Left lung (tissue), 4 donors: ENCODE measurements at regions not wholly inside any gene's neighbourhood (a gene's known extent, or its start where the extent isn't known, plus 50 kb on each side); places are given as distances from the start of the nearest gene placed in this dataset.

Experiments
- ATAC-seq: fragments of 200-7000 bp; cut with Tn5 transposase; one replicate; pipeline ENCODE4 v1.9.1; 2020; ENCODE audit warnings: moderate library complexity
- DNase-seq, 4 donors: peaks; one replicate each; pipeline ENCODE4 v3.0.0-alpha.2; 2013 to 2020
- H3K27ac ChIP-seq, 2 donors: fragments of 200-600 bp; sonication (generic) in 1 of 2; one replicate each; pipeline versions ENCODE4 v1.5.0 to v1.8.0; 2020 to 2021
- H3K27me3 ChIP-seq, 2 donors: fragments of 200-600 bp; sonication (generic) in 1 of 2; one replicate each; pipeline versions ENCODE4 v1.5.0 to v1.8.0; 2020 to 2021
- H3K36me3 ChIP-seq, 2 donors: fragments of 200-600 bp; sonication (generic) in 1 of 2; one replicate each; pipeline versions ENCODE4 v1.5.0 to v1.8.0; 2020 to 2021
- H3K4me1 ChIP-seq, 2 donors: fragments of 200-600 bp; one replicate each; pipeline ENCODE4 v1.8.0; 2021
- H3K4me3 ChIP-seq, 2 donors: fragments of 200-600 bp; sonication (generic) in 1 of 2; one replicate each; pipeline versions ENCODE4 v1.5.0 to v1.8.0; 2020 to 2021; ENCODE audit warnings: mild to moderate bottlenecking in 1 of 2
- H3K9me3 ChIP-seq, 2 donors: fragments of 200-600 bp; sonication (generic) in 1 of 2; one replicate each; pipeline versions ENCODE4 v1.5.0 to v1.8.0; 2020 to 2021
- intact Hi-C, 2 donors: fragments of 100-400 bp; cut with DNase I; formaldehyde crosslinking; loops; one replicate each; pipeline versions ENCODE4 v1.11.2 to v1.14.2; 2022
- TF ChIP-seq, protein P1 (sequence below), 2 donors: fragments of 200-600 bp; sonication (generic) in 1 of 2; IDR thresholded peaks; one replicate each; pipeline versions ENCODE4 v1.5.0 to v1.8.0; 2021; ENCODE audit warnings: antibody characterized with exemption in 2 of 2
- donor health status: DM: no; HTN: yes; CAD: no.
- donor health status: DM: no; HTN: no; CAD: no.

DNA sequence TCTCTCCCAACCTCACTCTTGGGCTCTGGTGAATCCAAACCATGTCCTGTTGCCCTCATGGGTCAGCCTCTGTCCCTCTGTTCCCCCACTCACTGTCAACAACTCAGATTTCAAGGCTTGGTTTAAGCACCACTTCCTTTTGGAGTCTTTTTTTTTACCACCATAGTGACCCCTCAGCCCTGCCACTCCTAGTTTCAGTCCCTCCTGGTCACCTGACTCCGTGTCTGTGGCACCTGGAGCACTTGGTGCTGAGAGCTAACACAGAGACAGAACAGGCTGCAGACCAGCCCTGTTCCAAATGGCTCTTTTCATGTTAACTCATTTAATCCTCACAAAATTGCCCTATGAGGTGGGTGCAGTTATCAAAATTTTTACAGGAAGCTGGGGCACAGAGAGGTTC, 53.6 kb upstream of the SMNDC1 start:
- TF ChIP-seq, protein P1, sequence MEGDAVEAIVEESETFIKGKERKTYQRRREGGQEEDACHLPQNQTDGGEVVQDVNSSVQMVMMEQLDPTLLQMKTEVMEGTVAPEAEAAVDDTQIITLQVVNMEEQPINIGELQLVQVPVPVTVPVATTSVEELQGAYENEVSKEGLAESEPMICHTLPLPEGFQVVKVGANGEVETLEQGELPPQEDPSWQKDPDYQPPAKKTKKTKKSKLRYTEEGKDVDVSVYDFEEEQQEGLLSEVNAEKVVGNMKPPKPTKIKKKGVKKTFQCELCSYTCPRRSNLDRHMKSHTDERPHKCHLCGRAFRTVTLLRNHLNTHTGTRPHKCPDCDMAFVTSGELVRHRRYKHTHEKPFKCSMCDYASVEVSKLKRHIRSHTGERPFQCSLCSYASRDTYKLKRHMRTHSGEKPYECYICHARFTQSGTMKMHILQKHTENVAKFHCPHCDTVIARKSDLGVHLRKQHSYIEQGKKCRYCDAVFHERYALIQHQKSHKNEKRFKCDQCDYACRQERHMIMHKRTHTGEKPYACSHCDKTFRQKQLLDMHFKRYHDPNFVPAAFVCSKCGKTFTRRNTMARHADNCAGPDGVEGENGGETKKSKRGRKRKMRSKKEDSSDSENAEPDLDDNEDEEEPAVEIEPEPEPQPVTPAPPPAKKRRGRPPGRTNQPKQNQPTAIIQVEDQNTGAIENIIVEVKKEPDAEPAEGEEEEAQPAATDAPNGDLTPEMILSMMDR (IDR thresholded peaks at IDR 0.05): no peak
- Histone ChIP-seq H3K4me3 (no peak overlapping the region), H3K27ac (no peak overlapping the region), H3K36me3 (no peaks in the 10 kb centered on the region), H3K27me3 (no peaks in the 10 kb centered on the region), H3K9me3 (no peaks in the 10 kb centered on the region), H3K4me1 (peaks cover 0 to 22% of the 10 kb centered on the region in 2 donors)
- intact Hi-C loops: no loop called here
- no peak for ATAC-seq
- no peak for DNase-seq

DNA sequence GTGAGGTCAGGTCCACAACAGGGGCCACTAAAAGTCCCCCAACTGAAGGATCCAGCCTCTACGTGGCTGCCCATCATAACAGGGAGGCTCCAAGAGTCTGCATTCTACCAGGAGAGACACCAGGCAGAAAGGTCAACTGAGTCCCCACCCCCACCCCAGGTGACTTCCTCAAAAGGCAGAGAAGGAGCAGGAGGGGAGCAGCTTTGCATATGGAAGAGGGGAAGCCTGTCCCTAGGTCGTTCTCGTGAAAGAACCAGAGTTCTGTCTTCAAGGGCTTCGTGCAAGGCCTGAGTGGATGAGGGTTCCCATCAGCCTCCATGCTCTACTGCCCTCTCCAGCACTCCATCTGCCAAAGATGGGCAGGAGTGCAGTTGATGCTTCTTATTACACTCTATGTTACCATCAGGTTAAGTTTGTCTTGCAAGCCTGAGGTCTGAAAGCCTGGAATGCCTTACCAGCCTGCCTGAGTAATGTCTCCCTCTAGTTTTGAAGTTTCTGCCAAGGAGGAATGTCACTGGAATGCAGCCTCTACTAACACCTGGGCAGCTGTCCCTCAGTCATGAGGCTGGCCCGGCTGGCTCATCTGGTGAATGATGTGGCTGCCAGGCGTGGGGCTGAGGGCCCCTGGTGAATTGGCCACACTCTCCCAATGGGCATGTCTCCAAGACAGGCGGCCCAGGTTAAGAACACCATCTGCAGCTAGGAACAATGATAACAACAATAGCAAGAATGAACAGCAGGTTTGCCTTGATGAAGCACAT, 54.3 kb upstream of the SMNDC1 start:
- DNase-seq (no peak), ATAC-seq (peak; percentile 62)
- Histone ChIP-seq H3K4me3 (no peak overlapping the region), H3K27ac (no peak overlapping the region), H3K4me1 (peaks cover 0 to 16% of the 10 kb centered on the region in 2 donors), H3K9me3 (no peaks in the 10 kb centered on the region), H3K27me3 (no peaks in the 10 kb centered on the region), H3K36me3 (no peaks in the 10 kb centered on the region)
- TF ChIP-seq, protein P1 (IDR thresholded peaks at IDR 0.05): no peak
- intact Hi-C loops: no loop called here

DNA sequence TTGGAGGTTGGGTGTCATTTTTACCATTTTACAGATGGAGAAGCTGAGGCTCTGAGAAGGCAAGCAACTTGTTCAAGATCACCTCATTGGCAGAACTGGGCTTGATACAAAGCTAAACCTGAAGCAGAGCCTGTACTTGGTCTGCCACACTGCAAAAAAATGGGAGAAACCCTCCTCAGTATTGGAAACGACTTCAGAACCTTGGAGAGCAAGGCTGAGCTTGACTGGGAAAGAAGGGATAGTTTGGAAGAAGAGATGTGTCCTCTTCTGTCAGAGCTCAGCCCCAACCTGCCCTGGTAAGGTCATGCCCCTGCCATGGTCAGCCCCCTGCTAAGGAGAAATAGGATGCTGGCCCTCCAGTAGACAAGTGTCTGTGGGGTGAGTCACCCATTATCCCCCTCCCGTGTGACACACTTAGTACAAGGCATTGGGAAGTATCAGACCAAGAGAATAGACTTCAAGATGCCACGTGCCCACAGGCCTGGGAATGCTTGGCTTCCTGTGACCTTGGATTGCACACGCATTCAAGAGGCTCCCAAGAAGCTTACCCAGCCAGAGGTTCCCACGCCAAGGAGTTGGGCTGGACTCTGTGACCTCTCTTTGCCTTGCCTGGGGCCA, 56.2 kb upstream of the SMNDC1 start:
- TF ChIP-seq, protein P1 (IDR thresholded peaks at IDR 0.05): no peak
- Histone ChIP-seq H3K4me3 (no peak overlapping the region), H3K9me3 (no peaks in the 10 kb centered on the region), H3K27ac (no peak overlapping the region), H3K4me1 (peaks cover 0 to 10% of the 10 kb centered on the region in 2 donors), H3K36me3 (no peaks in the 10 kb centered on the region), H3K27me3 (no peaks in the 10 kb centered on the region)
- DNase-seq (no peak), ATAC-seq (no peak)
- intact Hi-C loops: no loop called here

DNA sequence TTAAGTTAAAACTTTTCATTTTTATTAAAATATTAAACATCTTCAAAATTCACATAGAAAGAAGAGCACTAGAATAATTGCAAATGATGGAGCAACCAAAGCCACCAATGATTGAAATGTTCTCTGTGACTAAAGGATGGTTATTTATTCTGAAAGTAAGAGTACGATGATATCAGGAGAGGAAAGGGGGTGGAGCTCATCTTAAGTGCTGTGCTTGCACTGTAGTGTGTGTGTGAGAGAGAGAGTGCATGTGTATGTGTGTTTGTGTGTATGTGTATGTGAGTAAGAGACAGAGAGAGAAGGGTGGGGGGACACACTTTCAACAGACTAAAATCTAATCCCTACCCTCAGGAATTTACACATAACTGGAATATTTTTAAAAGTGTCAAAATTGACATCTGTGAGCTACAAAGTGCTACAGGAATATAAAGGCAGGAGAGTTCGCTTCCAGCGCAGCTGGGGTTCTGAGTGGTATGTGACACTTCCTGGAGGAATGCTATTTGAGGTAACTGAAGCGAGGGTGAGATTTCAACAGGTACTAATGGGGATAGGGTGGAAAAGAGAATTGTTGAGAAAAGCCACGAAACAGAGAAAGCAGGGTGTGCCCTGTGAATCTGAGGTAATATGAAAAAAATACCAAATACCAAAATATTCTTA, 57.2 kb upstream of the SMNDC1 start:
- no peak overlapping the region for H3K4me3 ChIP-seq
- intact Hi-C loops: no loop called here
- no peaks in the 10 kb centered on the region for H3K36me3 ChIP-seq
- TF ChIP-seq, protein P1 (IDR thresholded peaks at IDR 0.05): no peak
- H3K4me1 ChIP-seq: peaks cover 0 to 8% of the 10 kb centered on the region in 2 donors
- H3K27ac ChIP-seq: no peak overlapping the region
- ATAC-seq: peak; percentile 39
- no peaks in the 10 kb centered on the region for H3K27me3 ChIP-seq
- H3K9me3 ChIP-seq: no peaks in the 10 kb centered on the region
- DNase-seq: no peak
